ENCODE measurements at regions not wholly inside any gene's neighbourhood (a gene's known extent, or its start where the extent isn't known, plus 50 kb on each side); places are given as distances from the start of the nearest gene placed in this dataset.
"Not testable (repeated sequence)": the region's sequence is repeated elsewhere in the genome, so short reads cannot be mapped to it uniquely, and the experiment has no call there.

GRCh38 chr4:117740736-117741135 lies 293.6 kb upstream of the NDST3 start:
- no peak for TF ChIP-seq CTCF (conservative IDR thresholded peaks at IDR 0.05; ENCODE audit: low read length)
- H3K4me3 ChIP-seq (ENCODE audit: low read length), result no peak overlapping the region
- no peak for DNase-seq (ENCODE audit: low read depth)

- not testable (repeated sequence) for DNase-seq (ENCODE audit: low read depth); H3K4me3 ChIP-seq (ENCODE audit: low read length)
Observed at GRCh38 chr4:117745379-117745778, 288.9 kb upstream of the NDST3 start.

GRCh38 chr4:117755438-117755837 lies 278.8 kb upstream of the NDST3 start:
- no peak for TF ChIP-seq CTCF (conservative IDR thresholded peaks at IDR 0.05; ENCODE audit: low read length)
- no peak overlapping the region for H3K4me3 ChIP-seq (ENCODE audit: low read length)
- no peak for DNase-seq (ENCODE audit: low read depth)

GRCh38 chr4:117768610-117769009 lies 265.7 kb upstream of the NDST3 start:
- TF ChIP-seq CTCF (conservative IDR thresholded peaks at IDR 0.05; ENCODE audit: low read length), result no peak
- no peak for DNase-seq (ENCODE audit: low read depth)
- no peak overlapping the region for H3K4me3 ChIP-seq (ENCODE audit: low read length)

GRCh38 chr4:117770269-117771102 lies 263.8 kb upstream of the NDST3 start:
- DNase-seq (ENCODE audit: low read depth), result no peak
- no peak overlapping the region for H3K4me3 ChIP-seq (ENCODE audit: low read length)

GRCh38 chr4:117771647-117772337 lies 262.5 kb upstream of the NDST3 start:
- no peak for DNase-seq (ENCODE audit: low read depth)
- no peak for TF ChIP-seq CTCF (conservative IDR thresholded peaks at IDR 0.05; ENCODE audit: low read length)
- no peak overlapping the region for H3K4me3 ChIP-seq (ENCODE audit: low read length)

More at GRCh38 chr4:117770269-117771102, 263.8 kb upstream of the NDST3 start:
- TF ChIP-seq CTCF (conservative IDR thresholded peaks at IDR 0.05; ENCODE audit: low read length), result no peak

- H3K4me3 ChIP-seq (ENCODE audit: low read length), result no peak overlapping the region
- no peak for DNase-seq (ENCODE audit: low read depth)
- no peak for TF ChIP-seq CTCF (conservative IDR thresholded peaks at IDR 0.05; ENCODE audit: low read length)
Observed at GRCh38 chr4:117773064-117773936, 261.0 kb upstream of the NDST3 start.
